HepG2 (cell line): ENCODE measurements at regions not wholly inside any gene's neighbourhood (a gene's known extent, or its start where the extent isn't known, plus 50 kb on each side); places are given as distances from the start of the nearest gene placed in this dataset.

Experiments used
- ATAC-seq: fragments of 200-7000 bp; cut with Tn5 transposase; 3 replicates; pipeline ENCODE4 v1.9.1; 2020; ENCODE audit warnings: mild to moderate bottlenecking, moderate library complexity
- BruUV-seq: library from RNA; stranded (reverse); fragments of 400-500 nt; replicated peaks from 2 replicates; lab custom pipeline; 2021; lab: Mats Ljungman, UMichigan
- CTCF ChIA-PET: fragments of 300-600 bp; formaldehyde crosslinking; extraction: SDS; loops from one replicate; lab custom pipeline; 2021; ENCODE audit warnings: low total read pairs, inconsistent platforms, low intra/inter-chr PET ratio; lab: Yijun Ruan, JAX
- POLR2A ChIA-PET: fragments of 350-600 bp; sonication (Branson Sonifier 250); formaldehyde crosslinking; loops from one replicate; lab custom pipeline; 2020; ENCODE audit warnings: antibody characterized with exemption, inconsistent platforms; lab: Yijun Ruan, JAX
- DNase-seq: peaks from one replicate; pipeline ENCODE4 v3.0.0-alpha.2; 2015; ENCODE audit warnings: low spot score
- FAIRE-seq: peaks from 3 replicates; lab custom pipeline; 2011; peaks lifted over from hg19 to GRCh38; lab: Jason Lieb, UNC
- H2AFZ ChIP-seq: one replicate; pipeline ENCODE4 v1.6.1; 2011; ENCODE audit warnings: low read length, inconsistent platforms
- H3K27ac ChIP-seq: fragments of 300-600 bp; 3 replicates; pipeline ENCODE4 v1.8.0; 2011; ENCODE audit warnings: mixed run types, mild to moderate bottlenecking, mixed read lengths, low read length, inconsistent platforms; ENCODE audit not compliant: insufficient read depth; ENCODE audit errors: extremely low read length
- H3K27me3 ChIP-seq, 2 experiments: fragments of 200-600 bp in 1 of 2; 2 replicates in 1 of 2; 3 replicates in 1 of 2; pipeline versions ENCODE4 v1.6.0 to v1.8.0; 2011; ENCODE audit warnings: low read length in 2 of 2, mild to moderate bottlenecking in 2 of 2, moderate library complexity in 2 of 2, inconsistent platforms in 1 of 2; ENCODE audit not compliant: insufficient read depth in 2 of 2, control insufficient read depth in 1 of 2
- H3K36me3 ChIP-seq, 2 experiments: fragments of 200-600 bp in 1 of 2; replicated peaks in 1 of 2; 2 replicates in 1 of 2; 3 replicates in 1 of 2; pipeline versions ENCODE4 v1.5.1 to v1.8.0; 2011; ENCODE audit warnings: low read length in 2 of 2, inconsistent platforms in 1 of 2; ENCODE audit not compliant: insufficient read depth in 2 of 2, control insufficient read depth in 1 of 2
- H3K4me1 ChIP-seq: 2 replicates; pipeline ENCODE4 v1.5.1; 2012; ENCODE audit warnings: low read length, inconsistent platforms; ENCODE audit not compliant: insufficient read depth
- H3K4me2 ChIP-seq: 2 replicates; pipeline ENCODE4 v1.6.0; 2011; ENCODE audit warnings: low read depth, low read length, inconsistent platforms
- H3K4me3 ChIP-seq, 3 experiments: fragments of 200-600 bp in 1 of 3; sonication (generic), shearing (Covaris generic) in 1 of 3; replicated peaks in 1 of 3; 2 replicates each; pipeline ENCODE4 v1.5.1; 2011 to 2016; ENCODE audit warnings: low read length in 3 of 3, inconsistent platforms in 2 of 3, low read depth in 2 of 3, mild to moderate bottlenecking in 2 of 3, control low read depth in 1 of 3, mixed read lengths in 1 of 3; ENCODE audit not compliant: insufficient read depth in 1 of 3
- H3K79me2 ChIP-seq: one replicate; pipeline ENCODE4 v1.6.1; 2011; ENCODE audit warnings: low read length, inconsistent platforms; ENCODE audit not compliant: insufficient read depth
- H3K9ac ChIP-seq: 2 replicates; pipeline ENCODE4 v1.6.0; 2011; ENCODE audit warnings: mild to moderate bottlenecking, low read depth, low read length, inconsistent platforms; ENCODE audit not compliant: insufficient read depth
- H3K9me3 ChIP-seq: 2 replicates; pipeline ENCODE4 v1.5.1; 2012; ENCODE audit warnings: mild to moderate bottlenecking, low read length
- H4K20me1 ChIP-seq: 2 replicates; pipeline ENCODE4 v1.6.0; 2011; ENCODE audit warnings: inconsistent platforms, mild to moderate bottlenecking, low read length, moderate library complexity; ENCODE audit not compliant: insufficient read depth
- CBFB ChIP-seq: sonication (generic); formaldehyde crosslinking; IDR thresholded peaks from 2 replicates; pipeline ENCODE4 v1.4.0; 2020; ENCODE audit warnings: missing genetic modification reagents
- CBX2 ChIP-seq, 2 experiments: fragments of 200-600 bp in 1 of 2; sonication (generic); formaldehyde crosslinking in 1 of 2; IDR thresholded peaks; 2 replicates each; pipeline versions ENCODE4 v1.7.0 to v1.8.1; 2018 to 2022; ENCODE audit warnings: low read depth in 2 of 2, low read length in 1 of 2, mild to moderate bottlenecking in 1 of 2, missing genetic modification reagents in 1 of 2
- EED ChIP-seq: sonication (generic); formaldehyde crosslinking; IDR thresholded peaks from 2 replicates; pipeline ENCODE4 v1.5.0; 2020; ENCODE audit warnings: mild to moderate bottlenecking, missing genetic modification reagents
- GATA4 ChIP-seq: sonication (generic); IDR thresholded peaks from 2 replicates; pipeline ENCODE4 v1.6.1; 2016; ENCODE audit warnings: antibody characterized with exemption, low read depth, borderline replicate concordance
- JUND ChIP-seq: sonication (generic); formaldehyde crosslinking; IDR thresholded peaks from 2 replicates; pipeline ENCODE4 v1.8.0; 2022; ENCODE audit warnings: mild to moderate bottlenecking, missing genetic modification reagents
- MXI1 ChIP-seq: IDR thresholded peaks from 3 replicates; pipeline ENCODE4 v1.6.1; 2012; ENCODE audit warnings: low read depth, low read length, inconsistent platforms, borderline replicate concordance
- SMAD1 ChIP-seq: sonication (generic); formaldehyde crosslinking; IDR thresholded peaks from 2 replicates; pipeline ENCODE4 v1.4.0; 2020; ENCODE audit warnings: missing genetic modification reagents, low read depth, mild to moderate bottlenecking, borderline replicate concordance
- SSRP1 ChIP-seq: IDR thresholded peaks from 2 replicates; pipeline ENCODE4 v1.6.1; 2016; ENCODE audit warnings: control low read depth
- ZMYM4 ChIP-seq: sonication (generic); formaldehyde crosslinking; IDR thresholded peaks from 2 replicates; pipeline ENCODE4 v1.8.1; 2023; ENCODE audit warnings: mild to moderate bottlenecking, missing genetic modification reagents
- ZNF446 ChIP-seq: sonication (generic); formaldehyde crosslinking; IDR thresholded peaks from 2 replicates; pipeline ENCODE4 v1.5.0; 2020; ENCODE audit warnings: mild to moderate bottlenecking, missing genetic modification reagents
- ZNF552 ChIP-seq: sonication (generic); formaldehyde crosslinking; IDR thresholded peaks from 2 replicates; pipeline ENCODE4 v1.9.0; 2022; ENCODE audit warnings: missing genetic modification reagents, mild to moderate bottlenecking, borderline replicate concordance
- ZNF746 ChIP-seq: sonication (generic); formaldehyde crosslinking; IDR thresholded peaks from 2 replicates; pipeline ENCODE4 v1.8.0; 2022; ENCODE audit warnings: mild to moderate bottlenecking, missing genetic modification reagents
- ZSCAN21 ChIP-seq: sonication (generic); formaldehyde crosslinking; IDR thresholded peaks from 2 replicates; pipeline ENCODE4 v1.8.0; 2022; ENCODE audit warnings: mild to moderate bottlenecking, missing genetic modification reagents, moderate library complexity, borderline replicate concordance
- WGBS: methylation state at CpG from one replicate; pipeline ENCODE4 v1.1.6; 2017; ENCODE audit warnings: low lambda C conversion rate; 5-methylcytosine and 5-hydroxymethylcytosine counted together
- in situ Hi-C: cut with HindIII; loops from 2 replicates; pipeline ENCODE4 v1.10.0; 2017; ENCODE audit warnings: low pct_unique_long_range_greater_than_20kb; ENCODE audit not compliant: extremely low pct_ligation_motif_present
- intact Hi-C: fragments of 100-400 bp; cut with micrococcal nuclease; formaldehyde crosslinking; loops from one replicate; pipeline ENCODE4 v1.10.0; 2022; ENCODE audit not compliant: unreplicated experiment

GRCh38 chr12:61717986-61718385, 542.2 kb upstream of the USP15 start (continued):
- TF ChIP-seq CBFB (no peak), JUND (CRISPR knock-in tag) (no peak), ZSCAN21 (no peak), ZNF552 (CRISPR knock-in tag) (no peak), EED (CRISPR knock-in tag) (no peak), SSRP1 (CRISPR knock-in tag) (no peak), ZNF746 (CRISPR knock-in tag) (no peak)

- H3K4me2 ChIP-seq = no peak overlapping the region
- no peak for DNase-seq
- CTCF ChIA-PET = no interaction called here
- H2AFZ ChIP-seq = no peak overlapping the region
- no peaks in the 10 kb centered on the region for H3K4me1 ChIP-seq
- intact Hi-C loops = no loop called here
- peaks cover 31% of the 10 kb centered on the region for H3K9me3 ChIP-seq
- no peaks in the 10 kb centered on the region for H3K79me2 ChIP-seq
- no peak overlapping the region for H3K27ac ChIP-seq
- 5% methylated on average over 1 of the region's 1 CpG for WGBS
- no peak overlapping the region for H3K9ac ChIP-seq
- POLR2A ChIA-PET = no interaction called here
- TF ChIP-seq ZNF446 (no peak), GATA4 (no peak), ZMYM4 (CRISPR knock-in tag) (no peak), SMAD1 (no peak), CBX2 (IDR thresholded peaks at IDR 0.05; ENCODE audit: low read depth, low read length) (no peak), CBX2 (CRISPR knock-in tag; IDR thresholded peaks at IDR 0.05; ENCODE audit: low read depth) (no peak), MXI1 (no peak)
- H3K27me3 ChIP-seq = no peaks in the 10 kb centered on the region
- H3K36me3 ChIP-seq = no peaks in the 10 kb centered on the region
- ATAC-seq = no peak
- BruUV-seq = no TSS peak
- in situ Hi-C loops = no loop called here
- no peaks in the 10 kb centered on the region for H4K20me1 ChIP-seq
- no peak for FAIRE-seq
- H3K4me3 ChIP-seq = no peak overlapping the region
Observed at GRCh38 chr12:61739925-61740324, 520.3 kb upstream of the USP15 start.
